Upper lobe of left lung (tissue), 4 donors: ENCODE measurements at regions not wholly inside any gene's neighbourhood (a gene's known extent, or its start where the extent isn't known, plus 50 kb on each side); places are given as distances from the start of the nearest gene placed in this dataset.

Source experiments
- EP300 ChIP-seq, 4 donors: sonication (generic); formaldehyde crosslinking; IDR thresholded peaks; one replicate each; pipeline ENCODE4 v1.5.1; 2017; ENCODE audit warnings: antibody characterized with exemption in 4 of 4, control low read depth in 2 of 4
- POLR2A ChIP-seq, 4 donors: fragments of 450-650 bp; IDR thresholded peaks; one replicate each; pipeline ENCODE4 v1.5.1; 2016 to 2017; ENCODE audit warnings: antibody characterized with exemption in 4 of 4, mild to moderate bottlenecking in 2 of 4
- POLR2AphosphoS5 ChIP-seq, 2 donors: sonication (generic); formaldehyde crosslinking; IDR thresholded peaks; one replicate each; pipeline ENCODE4 v1.5.1; 2017; ENCODE audit warnings: antibody characterized with exemption in 2 of 2
- TF ChIP-seq, protein P1 (sequence below), 6 experiments: fragments of 450-650 bp in 4 of 6; fragments of 200-600 bp in 2 of 6; sonication (generic) in 2 of 6; IDR thresholded peaks; one replicate each; pipeline ENCODE4 v1.5.1; 2016 to 2019; ENCODE audit warnings: antibody characterized with exemption in 6 of 6

DNA sequence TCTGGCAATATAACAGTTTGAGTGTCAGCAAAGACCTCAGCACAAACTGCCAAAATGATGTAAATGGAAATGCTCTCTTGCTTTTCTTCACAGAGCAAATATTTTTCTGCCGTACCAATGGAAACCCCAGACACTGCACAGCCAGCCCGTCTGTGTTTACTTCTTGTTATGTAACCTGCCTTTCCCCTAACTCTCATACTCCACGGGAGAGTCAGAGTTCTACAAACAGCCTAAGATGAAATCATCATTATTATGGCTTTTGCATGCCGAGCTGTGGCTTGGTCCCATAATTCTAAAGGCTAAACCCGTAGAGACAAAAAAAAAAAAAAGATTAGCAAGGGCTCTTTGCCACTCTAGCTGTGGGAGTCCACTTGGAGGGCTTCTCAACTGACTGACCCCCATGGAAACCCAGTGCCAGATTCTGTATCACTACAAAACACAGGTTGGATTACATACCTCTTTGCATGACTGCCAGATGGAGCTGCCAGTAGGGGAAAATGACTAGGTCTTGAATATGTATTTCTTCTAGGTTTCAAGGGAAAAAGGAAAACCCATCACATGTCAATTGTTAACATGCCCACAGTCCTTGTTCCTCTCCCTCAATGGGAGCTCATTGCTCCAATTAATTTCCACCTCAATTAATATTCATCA lies 197.2 kb upstream of the CNKSR2 start:
- TF ChIP-seq POLR2A (IDR thresholded peaks at IDR 0.05) (no peak), POLR2AphosphoS5 (IDR thresholded peaks at IDR 0.05) (no peak), EP300 (IDR thresholded peaks at IDR 0.05) (no peak)
- TF ChIP-seq, protein P1, sequence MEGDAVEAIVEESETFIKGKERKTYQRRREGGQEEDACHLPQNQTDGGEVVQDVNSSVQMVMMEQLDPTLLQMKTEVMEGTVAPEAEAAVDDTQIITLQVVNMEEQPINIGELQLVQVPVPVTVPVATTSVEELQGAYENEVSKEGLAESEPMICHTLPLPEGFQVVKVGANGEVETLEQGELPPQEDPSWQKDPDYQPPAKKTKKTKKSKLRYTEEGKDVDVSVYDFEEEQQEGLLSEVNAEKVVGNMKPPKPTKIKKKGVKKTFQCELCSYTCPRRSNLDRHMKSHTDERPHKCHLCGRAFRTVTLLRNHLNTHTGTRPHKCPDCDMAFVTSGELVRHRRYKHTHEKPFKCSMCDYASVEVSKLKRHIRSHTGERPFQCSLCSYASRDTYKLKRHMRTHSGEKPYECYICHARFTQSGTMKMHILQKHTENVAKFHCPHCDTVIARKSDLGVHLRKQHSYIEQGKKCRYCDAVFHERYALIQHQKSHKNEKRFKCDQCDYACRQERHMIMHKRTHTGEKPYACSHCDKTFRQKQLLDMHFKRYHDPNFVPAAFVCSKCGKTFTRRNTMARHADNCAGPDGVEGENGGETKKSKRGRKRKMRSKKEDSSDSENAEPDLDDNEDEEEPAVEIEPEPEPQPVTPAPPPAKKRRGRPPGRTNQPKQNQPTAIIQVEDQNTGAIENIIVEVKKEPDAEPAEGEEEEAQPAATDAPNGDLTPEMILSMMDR (IDR thresholded peaks at IDR 0.05) = no peak
